Ovary (tissue), 7 donors: ENCODE measurements at regions not wholly inside any gene's neighbourhood (a gene's known extent, or its start where the extent isn't known, plus 50 kb on each side); places are given as distances from the start of the nearest gene placed in this dataset.

Source experiments
- DNase-seq, 5 donors: peaks; one replicate each; pipeline ENCODE4 v3.0.0-alpha.2; 2019 to 2020
- H3K27ac ChIP-seq, 2 donors: fragments of 200-600 bp; one replicate each; pipeline versions ENCODE4 v1.5.1 to v1.8.0; 2019 to 2022
- H3K27me3 ChIP-seq: fragments of 200-600 bp; one replicate; pipeline ENCODE4 v1.8.0; 2022
- H3K36me3 ChIP-seq: fragments of 200-600 bp; sonication (generic); one replicate; pipeline ENCODE4 v1.5.1; 2019
- H3K4me1 ChIP-seq: one replicate; pipeline ENCODE4 v1.8.1; 2013; ENCODE audit warnings: mild to moderate bottlenecking, moderate library complexity; ENCODE audit not compliant: insufficient read depth
- H3K4me3 ChIP-seq: fragments of 200-600 bp; sonication (generic); one replicate; pipeline ENCODE4 v1.5.1; 2017
- H3K9me3 ChIP-seq, 2 donors: fragments of 200-600 bp in 1 of 2; sonication (generic) in 1 of 2; one replicate each; pipeline versions ENCODE4 v1.5.1 to v1.8.1; 2013 to 2019; ENCODE audit warnings: mild to moderate bottlenecking in 1 of 2, moderate library complexity in 1 of 2
- CTCF ChIP-seq, 3 donors: fragments of 450-650 bp in 2 of 3; fragments of 200-600 bp in 1 of 3; IDR thresholded peaks; one replicate each; pipeline versions ENCODE4 v1.5.1 to v1.8.0; 2016 to 2022; ENCODE audit warnings: antibody characterized with exemption in 3 of 3, mild to moderate bottlenecking in 1 of 3
- EP300 ChIP-seq: sonication (generic); formaldehyde crosslinking; IDR thresholded peaks from one replicate; pipeline ENCODE4 v1.6.1; 2017; ENCODE audit warnings: antibody characterized with exemption
- POLR2A ChIP-seq: fragments of 450-650 bp; IDR thresholded peaks from one replicate; pipeline ENCODE4 v1.6.1; 2017; ENCODE audit warnings: antibody characterized with exemption, mild to moderate bottlenecking, moderate library complexity
- whole genome bisulfite sequencing, 3 donors: extraction: QIAGEN DNeasy Blood & Tissue Kit in 1 of 3; methylation state at CpG; one replicate each; pipeline versions ENCODE4 v1.1.5 to v1.1.7; 2013 to 2017; 5-methylcytosine and 5-hydroxymethylcytosine counted together
- intact Hi-C, 4 donors: fragments of 100-400 bp; cut with DNase I; formaldehyde crosslinking; loops; one replicate each; pipeline versions ENCODE4 v1.11.0 to v1.15.1; 2022 to 2023
- donor health status: DM: no; HTN: no; CAD: no; lungs with moderate emphysema.
- donor health status: DM: no; HTN: no; CAD: no.
- donor health status: Bipolar disorder and iron deficiency.
- donor health status: DM: no; HTN: no; CAD: no.
- donor health status: DM: yes; HTN: yes; CAD: no.

GRCh38 chr4:71232056-71232430 is 106.8 kb upstream of the SLC4A4 start:
- TF ChIP-seq POLR2A = no peak
- TF ChIP-seq CTCF (IDR thresholded peaks at IDR 0.05) = no peak
- no peak for TF ChIP-seq EP300
- 55 to 66% (median 58%) methylated on average over 1 of the region's 1 CpG for WGBS, 3 donors
- no peak overlapping the region for H3K27ac ChIP-seq

GRCh38 chr4:71232846-71233245 is 106.0 kb upstream of the SLC4A4 start:
- 25 to 36% (median 29%) methylated on average over 1 of the region's 1 CpG for WGBS, 3 donors
- no peaks in the 10 kb centered on the region for H3K9me3 ChIP-seq
- H3K4me3 ChIP-seq = no peak overlapping the region
- DNase-seq = no peak
- H3K27ac ChIP-seq = no peak overlapping the region
- peaks cover 2% of the 10 kb centered on the region for H3K4me1 ChIP-seq
- intact Hi-C loops = no loop called here
- TF ChIP-seq CTCF (IDR thresholded peaks at IDR 0.05) (no peak), EP300 (no peak), POLR2A (no peak)
- H3K36me3 ChIP-seq = no peaks in the 10 kb centered on the region
- H3K27me3 ChIP-seq = no peaks in the 10 kb centered on the region

More at GRCh38 chr4:71232056-71232430, 106.8 kb upstream of the SLC4A4 start:
- intact Hi-C loops = no loop called here
- Histone ChIP-seq H3K4me1 (peaks cover 2% of the 10 kb centered on the region), H3K4me3 (no peak overlapping the region), H3K9me3 (no peaks in the 10 kb centered on the region), H3K36me3 (no peaks in the 10 kb centered on the region), H3K27me3 (no peaks in the 10 kb centered on the region)
- no peak for DNase-seq

GRCh38 chr4:71235311-71236201 is 103.3 kb upstream of the SLC4A4 start:
- no peak for DNase-seq
- Histone ChIP-seq H3K4me1 (peaks cover 2% of the 10 kb centered on the region), H3K36me3 (no peaks in the 10 kb centered on the region), H3K9me3 (no peaks in the 10 kb centered on the region), H3K27me3 (no peaks in the 10 kb centered on the region), H3K27ac (no peak overlapping the region), H3K4me3 (no peak overlapping the region)
- intact Hi-C loops = no loop called here
- TF ChIP-seq EP300 (no peak), CTCF (IDR thresholded peaks at IDR 0.05) (no peak), POLR2A (no peak)
- 56 to 69% (median 69%) methylated on average over 12 of the region's 12 CpGs for WGBS, 3 donors

GRCh38 chr4:71236226-71236625 is 102.6 kb upstream of the SLC4A4 start:
- no peaks in the 10 kb centered on the region for H3K4me1 ChIP-seq
- H3K9me3 ChIP-seq = no peaks in the 10 kb centered on the region
- 92 to 94% (median 93%) methylated on average over 4 of the region's 4 CpGs for WGBS, 3 donors
- intact Hi-C loops = no loop called here
- TF ChIP-seq POLR2A = no peak
- no peak for TF ChIP-seq EP300
- no peak for TF ChIP-seq CTCF (IDR thresholded peaks at IDR 0.05)
- no peaks in the 10 kb centered on the region for H3K27me3 ChIP-seq
- DNase-seq = no peak
- no peaks in the 10 kb centered on the region for H3K36me3 ChIP-seq
- H3K4me3 ChIP-seq = no peak overlapping the region
- H3K27ac ChIP-seq = no peak overlapping the region
